ENCODE measurements at regions not wholly inside any gene's neighbourhood (a gene's known extent, or its start where the extent isn't known, plus 50 kb on each side); places are given as distances from the start of the nearest gene placed in this dataset.

GRCh38 chr5:112534067-112534583, 115.0 kb upstream of the EPB41L4A start:
- TF ChIP-seq CTCF (IDR thresholded peaks at IDR 0.05): no peak
- TF ChIP-seq POLR2A (IDR thresholded peaks at IDR 0.05): no peak
- TF ChIP-seq EP300 (IDR thresholded peaks at IDR 0.05): no peak

Measured in tibial nerve (tissue), 4 donors.